Activated CD4-positive, alpha-beta T cell treated with anti-CD3 and anti-CD28 coated beads, Interleukin-2, amount 10 ng/mL, durations not matched to agents 7 days and 5 days (primary cell): ENCODE measurements at regions not wholly inside any gene's neighbourhood (a gene's known extent, or its start where the extent isn't known, plus 50 kb on each side); places are given as distances from the start of the nearest gene placed in this dataset.

Experiments used
- CTCF ChIA-PET: fragments of 350-600 bp; sonication (Branson Sonifier 250); formaldehyde crosslinking; loops from one replicate; lab custom pipeline; 2021; ENCODE audit warnings: antibody characterized with exemption; lab: Charles Lee
- POLR2A ChIA-PET: fragments of 350-600 bp; sonication (Branson Sonifier 250); formaldehyde crosslinking; loops from one replicate; lab custom pipeline; 2021; ENCODE audit warnings: antibody characterized with exemption; lab: Charles Lee
- DNase-seq: peaks from one replicate; pipeline ENCODE4 v3.0.0-alpha.2; 2020
- H3K27ac Mint-ChIP-seq: one replicate; pipeline ENCODE4 v1.8.0; 2021; ENCODE audit warnings: mild to moderate bottlenecking, moderate library complexity, mixed read lengths
- H3K27me3 Mint-ChIP-seq: one replicate; pipeline ENCODE4 v1.8.0; 2021; ENCODE audit warnings: mixed read lengths
- H3K36me3 Mint-ChIP-seq: one replicate; pipeline ENCODE4 v1.8.0; 2021; ENCODE audit warnings: low read depth, mixed read lengths
- H3K4me1 Mint-ChIP-seq: one replicate; pipeline ENCODE4 v1.8.0; 2021; ENCODE audit warnings: mixed read lengths
- H3K4me3 Mint-ChIP-seq: one replicate; pipeline ENCODE4 v1.8.0; 2021; ENCODE audit warnings: mild to moderate bottlenecking, moderate library complexity, mixed read lengths
- H3K9me3 Mint-ChIP-seq: one replicate; pipeline ENCODE4 v1.8.0; 2021; ENCODE audit warnings: mixed read lengths

GRCh38 chr16:79351927-79352326 is 248.6 kb downstream of the MAF start:
- Mint-ChIP-seq H3K27ac (no peak overlapping the region), H3K36me3 (no peaks in the 10 kb centered on the region), H3K4me1 (no peaks in the 10 kb centered on the region), H3K27me3 (no peaks in the 10 kb centered on the region), H3K9me3 (no peaks in the 10 kb centered on the region), H3K4me3 (no peak overlapping the region)
- no peak for DNase-seq
- ChIA-PET POLR2A (no interaction called here), CTCF (interaction anchor here (0.6 kb wide), 1 partner anchor 446 kb away, joined by 3 read pairs; no protein-coding TSS in a partner anchor)

- no peaks in the 10 kb centered on the region for H3K4me1 Mint-ChIP-seq
- H3K27ac Mint-ChIP-seq, result no peak overlapping the region
Observed at GRCh38 chr16:79349803-79350202, 250.7 kb downstream of the MAF start.

GRCh38 chr16:79348521-79349306 is 251.8 kb downstream of the MAF start:
- Mint-ChIP-seq H3K36me3 (no peaks in the 10 kb centered on the region), H3K4me3 (no peak overlapping the region), H3K27ac (no peak overlapping the region), H3K4me1 (no peaks in the 10 kb centered on the region), H3K27me3 (no peaks in the 10 kb centered on the region), H3K9me3 (no peaks in the 10 kb centered on the region)
- CTCF ChIA-PET, result interaction anchor here (1.2 to 2.0 kb wide), 4 partner anchors 8 to 38 kb away, joined by 3 to 8 read pairs (median 4); no protein-coding TSS in a partner anchor
- no peak for DNase-seq
- POLR2A ChIA-PET, result no interaction called here

More at GRCh38 chr16:79349803-79350202, 250.7 kb downstream of the MAF start:
- POLR2A ChIA-PET, result no interaction called here
- Mint-ChIP-seq H3K4me3 (no peak overlapping the region), H3K36me3 (no peaks in the 10 kb centered on the region), H3K9me3 (no peaks in the 10 kb centered on the region), H3K27me3 (no peaks in the 10 kb centered on the region)
- CTCF ChIA-PET, result interaction anchor here (0.5 to 2.0 kb wide), 5 partner anchors 9 to 76 kb away, joined by 3 to 8 read pairs (median 3); no protein-coding TSS in a partner anchor
- DNase-seq, result no peak

GRCh38 chr16:79347277-79347676 is 253.3 kb downstream of the MAF start:
- H3K4me1 Mint-ChIP-seq, result no peaks in the 10 kb centered on the region
- no peaks in the 10 kb centered on the region for H3K36me3 Mint-ChIP-seq
- peaks cover 4% of the 10 kb centered on the region for H3K27me3 Mint-ChIP-seq
- DNase-seq, result no peak
- no peak overlapping the region for H3K27ac Mint-ChIP-seq
- ChIA-PET CTCF (interaction anchor here (1.4 kb wide), 1 partner anchor 9 kb away, joined by 4 read pairs; no protein-coding TSS in a partner anchor), POLR2A (no interaction called here)
- no peaks in the 10 kb centered on the region for H3K9me3 Mint-ChIP-seq
- H3K4me3 Mint-ChIP-seq, result no peak overlapping the region

- Mint-ChIP-seq H3K27ac (no peak overlapping the region), H3K9me3 (no peaks in the 10 kb centered on the region), H3K4me1 (no peaks in the 10 kb centered on the region), H3K4me3 (no peak overlapping the region), H3K36me3 (no peaks in the 10 kb centered on the region), H3K27me3 (peaks cover 7% of the 10 kb centered on the region)
- ChIA-PET POLR2A (no interaction called here), CTCF (no interaction called here)
- DNase-seq, result no peak
Observed at GRCh38 chr16:79339863-79340262, 260.7 kb downstream of the MAF start.

- peaks cover 4% of the 10 kb centered on the region for H3K27me3 Mint-ChIP-seq
- ChIA-PET CTCF (no interaction called here), POLR2A (no interaction called here)
- no peaks in the 10 kb centered on the region for H3K9me3 Mint-ChIP-seq
- DNase-seq, result no peak
- H3K36me3 Mint-ChIP-seq, result no peaks in the 10 kb centered on the region
- H3K4me3 Mint-ChIP-seq, result no peak overlapping the region
- no peak overlapping the region for H3K27ac Mint-ChIP-seq
- H3K4me1 Mint-ChIP-seq, result no peaks in the 10 kb centered on the region
Observed at GRCh38 chr16:79337906-79338305, 262.6 kb downstream of the MAF start.

- Mint-ChIP-seq H3K4me1 (no peaks in the 10 kb centered on the region), H3K4me3 (no peak overlapping the region), H3K36me3 (no peaks in the 10 kb centered on the region), H3K27me3 (peaks cover 4% of the 10 kb centered on the region), H3K27ac (no peak overlapping the region), H3K9me3 (no peaks in the 10 kb centered on the region)
- ChIA-PET POLR2A (no interaction called here), CTCF (interaction anchor here (0.8 kb wide), 1 partner anchor 13 kb away, joined by 3 read pairs; no protein-coding TSS in a partner anchor)
- DNase-seq, result no peak
Observed at GRCh38 chr16:79336437-79337229, 263.9 kb downstream of the MAF start.

GRCh38 chr16:79334127-79334526 is 266.4 kb downstream of the MAF start:
- no peak for DNase-seq
- Mint-ChIP-seq H3K27me3 (peaks cover 5% of the 10 kb centered on the region), H3K36me3 (no peaks in the 10 kb centered on the region), H3K27ac (no peak overlapping the region), H3K4me3 (no peak overlapping the region), H3K4me1 (no peaks in the 10 kb centered on the region), H3K9me3 (no peaks in the 10 kb centered on the region)
- CTCF ChIA-PET, result interaction anchor here (1.0 kb wide), 1 partner anchor 434 kb away, joined by 3 read pairs; no protein-coding TSS in a partner anchor
- POLR2A ChIA-PET, result no interaction called here

- POLR2A ChIA-PET, result no interaction called here
- Mint-ChIP-seq H3K9me3 (no peaks in the 10 kb centered on the region), H3K27me3 (peaks cover 8% of the 10 kb centered on the region), H3K4me3 (no peak overlapping the region), H3K36me3 (no peaks in the 10 kb centered on the region), H3K4me1 (no peaks in the 10 kb centered on the region), H3K27ac (no peak overlapping the region)
- CTCF ChIA-PET, result no interaction called here
- DNase-seq, result no peak
Observed at GRCh38 chr16:79331066-79331465, 269.5 kb downstream of the MAF start.

GRCh38 chr16:79329967-79330366 is 270.6 kb downstream of the MAF start:
- Mint-ChIP-seq H3K9me3 (no peaks in the 10 kb centered on the region), H3K27ac (no peak overlapping the region), H3K36me3 (no peaks in the 10 kb centered on the region), H3K27me3 (peaks cover 8% of the 10 kb centered on the region), H3K4me1 (no peaks in the 10 kb centered on the region), H3K4me3 (no peak overlapping the region)
- no peak for DNase-seq
- ChIA-PET CTCF (no interaction called here), POLR2A (no interaction called here)

GRCh38 chr16:79329166-79329521 is 271.4 kb downstream of the MAF start:
- CTCF ChIA-PET, result no interaction called here
- H3K9me3 Mint-ChIP-seq, result no peaks in the 10 kb centered on the region
- H3K4me3 Mint-ChIP-seq, result no peak overlapping the region
- POLR2A ChIA-PET, result no interaction called here
- no peak for DNase-seq
- H3K27me3 Mint-ChIP-seq, result peaks cover 12% of the 10 kb centered on the region
- H3K27ac Mint-ChIP-seq, result no peak overlapping the region
- H3K4me1 Mint-ChIP-seq, result no peaks in the 10 kb centered on the region
- H3K36me3 Mint-ChIP-seq, result no peaks in the 10 kb centered on the region

GRCh38 chr16:79328402-79329165 is 272.0 kb downstream of the MAF start:
- H3K27me3 Mint-ChIP-seq, result peaks cover 17% of the 10 kb centered on the region
- H3K36me3 Mint-ChIP-seq, result no peaks in the 10 kb centered on the region
- DNase-seq, result no peak
- H3K4me1 Mint-ChIP-seq, result no peaks in the 10 kb centered on the region
- ChIA-PET CTCF (interaction anchor here (0.6 kb wide), 1 partner anchor 1198 kb away, joined by 5 read pairs; no protein-coding TSS in a partner anchor), POLR2A (no interaction called here)
- no peak overlapping the region for H3K27ac Mint-ChIP-seq
- no peak overlapping the region for H3K4me3 Mint-ChIP-seq
- H3K9me3 Mint-ChIP-seq, result no peaks in the 10 kb centered on the region
